Activated CD8-positive, alpha-beta memory T cell treated with anti-CD3 and anti-CD28 coated beads, Interleukin-2, amount 10 ng/mL, durations not matched to agents 7 days and 5 days (primary cell): ENCODE measurements at regions not wholly inside any gene's neighbourhood (a gene's known extent, or its start where the extent isn't known, plus 50 kb on each side); places are given as distances from the start of the nearest gene placed in this dataset.

ENCODE experiments used
- ATAC-seq: fragments of 150-1000 bp; cut with Tn5 transposase; one replicate; pipeline ENCODE4 v1.10.0; 2021; ENCODE audit warnings: moderate library complexity
- CTCF ChIA-PET: fragments of 350-600 bp; sonication (Branson Sonifier 250); formaldehyde crosslinking; loops from one replicate; lab custom pipeline; 2021; ENCODE audit warnings: antibody characterized with exemption; lab: Charles Lee
- DNase-seq: peaks from one replicate; pipeline ENCODE4 v3.0.0-alpha.2; 2020
- H3K27ac Mint-ChIP-seq: one replicate; pipeline ENCODE4 v1.8.0; 2021; ENCODE audit warnings: mild to moderate bottlenecking, mixed read lengths
- H3K27me3 Mint-ChIP-seq: one replicate; pipeline ENCODE4 v1.8.0; 2021; ENCODE audit warnings: mixed read lengths
- H3K36me3 Mint-ChIP-seq: one replicate; pipeline ENCODE4 v1.8.0; 2021; ENCODE audit warnings: mild to moderate bottlenecking, mixed read lengths
- H3K4me1 Mint-ChIP-seq: one replicate; pipeline ENCODE4 v1.8.0; 2021; ENCODE audit warnings: mixed read lengths
- H3K4me3 Mint-ChIP-seq: one replicate; pipeline ENCODE4 v1.8.0; 2021; ENCODE audit warnings: mild to moderate bottlenecking, moderate library complexity, mixed read lengths
- H3K9me3 Mint-ChIP-seq: one replicate; pipeline ENCODE4 v1.8.0; 2022; ENCODE audit warnings: low read depth, mixed read lengths

- H3K4me1 Mint-ChIP-seq: no peaks in the 10 kb centered on the region
- ATAC-seq (no peak), DNase-seq (no peak)
- no peaks in the 10 kb centered on the region for H3K9me3 Mint-ChIP-seq
- no peaks in the 10 kb centered on the region for H3K36me3 Mint-ChIP-seq
- H3K4me3 Mint-ChIP-seq: no peak overlapping the region
- CTCF ChIA-PET: no interaction called here
- H3K27ac Mint-ChIP-seq: no peak overlapping the region
- peaks cover 9% of the 10 kb centered on the region for H3K27me3 Mint-ChIP-seq
These were observed 111.3 kb upstream of the SLC44A3 start for GRCh38 chr1:94708811-94709210.

GRCh38 chr1:94708299-94708685 is 111.9 kb upstream of the SLC44A3 start:
- no peaks in the 10 kb centered on the region for H3K36me3 Mint-ChIP-seq
- peaks cover 9% of the 10 kb centered on the region for H3K27me3 Mint-ChIP-seq
- H3K9me3 Mint-ChIP-seq: no peaks in the 10 kb centered on the region
- DNase-seq (no peak), ATAC-seq (no peak)
- CTCF ChIA-PET: interaction anchor here (0.6 kb wide), 1 partner anchor 9 kb away, joined by 3 read pairs; no protein-coding TSS in a partner anchor
- no peak overlapping the region for H3K27ac Mint-ChIP-seq
- no peaks in the 10 kb centered on the region for H3K4me1 Mint-ChIP-seq
- no peak overlapping the region for H3K4me3 Mint-ChIP-seq

GRCh38 chr1:94707321-94708298 is 112.5 kb upstream of the SLC44A3 start:
- Mint-ChIP-seq H3K4me1 (no peaks in the 10 kb centered on the region), H3K27me3 (peaks cover 9% of the 10 kb centered on the region), H3K27ac (no peak overlapping the region), H3K36me3 (no peaks in the 10 kb centered on the region), H3K4me3 (no peak overlapping the region), H3K9me3 (no peaks in the 10 kb centered on the region)
- DNase-seq (no peak), ATAC-seq (no peak)
- CTCF ChIA-PET: interaction anchor here (0.6 kb wide), 1 partner anchor 9 kb away, joined by 3 read pairs; no protein-coding TSS in a partner anchor

GRCh38 chr1:94702442-94702815 is 117.7 kb upstream of the SLC44A3 start:
- Mint-ChIP-seq H3K36me3 (no peaks in the 10 kb centered on the region), H3K27ac (no peak overlapping the region), H3K4me3 (no peak overlapping the region), H3K9me3 (no peaks in the 10 kb centered on the region), H3K27me3 (peaks cover 6% of the 10 kb centered on the region), H3K4me1 (no peaks in the 10 kb centered on the region)
- CTCF ChIA-PET: no interaction called here
- DNase-seq (no peak), ATAC-seq (no peak)

GRCh38 chr1:94701796-94702441 is 118.2 kb upstream of the SLC44A3 start:
- H3K27ac Mint-ChIP-seq: no peak overlapping the region
- DNase-seq: no peak
- H3K27me3 Mint-ChIP-seq: peaks cover 5% of the 10 kb centered on the region
- H3K9me3 Mint-ChIP-seq: no peaks in the 10 kb centered on the region
- no peaks in the 10 kb centered on the region for H3K36me3 Mint-ChIP-seq
- CTCF ChIA-PET: no interaction called here
- H3K4me1 Mint-ChIP-seq: no peaks in the 10 kb centered on the region
- no peak overlapping the region for H3K4me3 Mint-ChIP-seq
- ATAC-seq: no peak

- CTCF ChIA-PET: interaction anchor here (0.8 to 1.0 kb wide), 2 partner anchors 9 to 33 kb away, joined by 3 read pairs; no protein-coding TSS in a partner anchor
- Mint-ChIP-seq H3K27me3 (peaks cover 8% of the 10 kb centered on the region), H3K27ac (no peak overlapping the region), H3K4me3 (no peak overlapping the region), H3K9me3 (no peaks in the 10 kb centered on the region), H3K36me3 (no peaks in the 10 kb centered on the region), H3K4me1 (peaks cover 5% of the 10 kb centered on the region)
- ATAC-seq (no peak), DNase-seq (no peak)
These were observed 121.2 kb upstream of the SLC44A3 start for GRCh38 chr1:94698759-94699502.

- CTCF ChIA-PET: interaction anchor here (0.8 to 1.0 kb wide), 2 partner anchors 10 to 32 kb away, joined by 3 read pairs; no protein-coding TSS in a partner anchor
- H3K4me1 Mint-ChIP-seq: peaks cover 5% of the 10 kb centered on the region
- no peak for ATAC-seq
These were observed 121.8 kb upstream of the SLC44A3 start for GRCh38 chr1:94698356-94698755.

GRCh38 chr1:94697839-94698238 is 122.3 kb upstream of the SLC44A3 start:
- H3K27ac Mint-ChIP-seq: no peak overlapping the region
- CTCF ChIA-PET: interaction anchor here (0.8 kb wide), 1 partner anchor 32 kb away, joined by 3 read pairs; no protein-coding TSS in a partner anchor
- no peaks in the 10 kb centered on the region for H3K9me3 Mint-ChIP-seq
- no peak for DNase-seq
- ATAC-seq: no peak
- no peak overlapping the region for H3K4me3 Mint-ChIP-seq
- H3K4me1 Mint-ChIP-seq: peaks cover 5% of the 10 kb centered on the region
- no peaks in the 10 kb centered on the region for H3K36me3 Mint-ChIP-seq
- peaks cover 8% of the 10 kb centered on the region for H3K27me3 Mint-ChIP-seq

More at GRCh38 chr1:94698356-94698755, 121.8 kb upstream of the SLC44A3 start:
- H3K4me3 Mint-ChIP-seq: no peak overlapping the region
- no peak overlapping the region for H3K27ac Mint-ChIP-seq
- no peaks in the 10 kb centered on the region for H3K36me3 Mint-ChIP-seq
- no peaks in the 10 kb centered on the region for H3K9me3 Mint-ChIP-seq
- peaks cover 8% of the 10 kb centered on the region for H3K27me3 Mint-ChIP-seq
- no peak for DNase-seq

- Mint-ChIP-seq H3K9me3 (no peaks in the 10 kb centered on the region), H3K27ac (no peak overlapping the region), H3K4me1 (peaks cover 5% of the 10 kb centered on the region), H3K4me3 (no peak overlapping the region), H3K36me3 (no peaks in the 10 kb centered on the region), H3K27me3 (peaks cover 12% of the 10 kb centered on the region)
- DNase-seq (no peak), ATAC-seq (no peak)
- CTCF ChIA-PET: no interaction called here
These were observed 125.8 kb upstream of the SLC44A3 start for GRCh38 chr1:94694226-94694915.

- DNase-seq: no peak
- H3K4me1 Mint-ChIP-seq: peaks cover 5% of the 10 kb centered on the region
- H3K27ac Mint-ChIP-seq: no peak overlapping the region
- peaks cover 12% of the 10 kb centered on the region for H3K27me3 Mint-ChIP-seq
- no peaks in the 10 kb centered on the region for H3K36me3 Mint-ChIP-seq
- ATAC-seq: no peak
- no peaks in the 10 kb centered on the region for H3K9me3 Mint-ChIP-seq
- no peak overlapping the region for H3K4me3 Mint-ChIP-seq
- CTCF ChIA-PET: no interaction called here
These were observed 126.7 kb upstream of the SLC44A3 start for GRCh38 chr1:94693435-94693834.

- CTCF ChIA-PET: no interaction called here
- Mint-ChIP-seq H3K27ac (no peak overlapping the region), H3K36me3 (no peaks in the 10 kb centered on the region), H3K4me3 (no peak overlapping the region), H3K4me1 (peaks cover 5% of the 10 kb centered on the region), H3K9me3 (no peaks in the 10 kb centered on the region), H3K27me3 (peaks cover 12% of the 10 kb centered on the region)
- ATAC-seq (no peak), DNase-seq (no peak)
These were observed 127.1 kb upstream of the SLC44A3 start for GRCh38 chr1:94693029-94693428.

- Mint-ChIP-seq H3K27ac (no peak overlapping the region), H3K36me3 (no peaks in the 10 kb centered on the region), H3K4me3 (no peak overlapping the region), H3K9me3 (no peaks in the 10 kb centered on the region), H3K27me3 (peaks cover 9% of the 10 kb centered on the region), H3K4me1 (no peaks in the 10 kb centered on the region)
- no peak for ATAC-seq
- no peak for DNase-seq
- CTCF ChIA-PET: no interaction called here
These were observed 131.5 kb upstream of the SLC44A3 start for GRCh38 chr1:94688646-94689045.

- Mint-ChIP-seq H3K4me1 (no peaks in the 10 kb centered on the region), H3K27ac (no peak overlapping the region), H3K27me3 (peaks cover 9% of the 10 kb centered on the region), H3K9me3 (no peaks in the 10 kb centered on the region), H3K4me3 (no peak overlapping the region), H3K36me3 (no peaks in the 10 kb centered on the region)
- DNase-seq (no peak), ATAC-seq (no peak)
- CTCF ChIA-PET: no interaction called here
These were observed 133.3 kb upstream of the SLC44A3 start for GRCh38 chr1:94686882-94687281.
